AG09309 (cell line): ENCODE measurements at regions not wholly inside any gene's neighbourhood (a gene's known extent, or its start where the extent isn't known, plus 50 kb on each side); places are given as distances from the start of the nearest gene placed in this dataset.
A peak's percentile ranks its signal among the peaks of the same experiment; 100 is the strongest.

Source experiments
- DNase-seq: peaks from one replicate; pipeline ENCODE4 v3.0.0-alpha.2; 2010; ENCODE audit warnings: low read depth
- H3K4me3 ChIP-seq: 2 replicates; pipeline ENCODE4 v1.5.1; 2011; ENCODE audit warnings: mild to moderate bottlenecking, low read depth, low read length, moderate library complexity; ENCODE audit not compliant: control insufficient read depth
- CTCF ChIP-seq: IDR thresholded peaks from 2 replicates; pipeline ENCODE4 v1.5.1; 2011; ENCODE audit warnings: mild to moderate bottlenecking, low read depth, low read length, inconsistent platforms; ENCODE audit not compliant: insufficient read depth, control insufficient read depth; ENCODE audit errors: missing control alignments

DNA sequence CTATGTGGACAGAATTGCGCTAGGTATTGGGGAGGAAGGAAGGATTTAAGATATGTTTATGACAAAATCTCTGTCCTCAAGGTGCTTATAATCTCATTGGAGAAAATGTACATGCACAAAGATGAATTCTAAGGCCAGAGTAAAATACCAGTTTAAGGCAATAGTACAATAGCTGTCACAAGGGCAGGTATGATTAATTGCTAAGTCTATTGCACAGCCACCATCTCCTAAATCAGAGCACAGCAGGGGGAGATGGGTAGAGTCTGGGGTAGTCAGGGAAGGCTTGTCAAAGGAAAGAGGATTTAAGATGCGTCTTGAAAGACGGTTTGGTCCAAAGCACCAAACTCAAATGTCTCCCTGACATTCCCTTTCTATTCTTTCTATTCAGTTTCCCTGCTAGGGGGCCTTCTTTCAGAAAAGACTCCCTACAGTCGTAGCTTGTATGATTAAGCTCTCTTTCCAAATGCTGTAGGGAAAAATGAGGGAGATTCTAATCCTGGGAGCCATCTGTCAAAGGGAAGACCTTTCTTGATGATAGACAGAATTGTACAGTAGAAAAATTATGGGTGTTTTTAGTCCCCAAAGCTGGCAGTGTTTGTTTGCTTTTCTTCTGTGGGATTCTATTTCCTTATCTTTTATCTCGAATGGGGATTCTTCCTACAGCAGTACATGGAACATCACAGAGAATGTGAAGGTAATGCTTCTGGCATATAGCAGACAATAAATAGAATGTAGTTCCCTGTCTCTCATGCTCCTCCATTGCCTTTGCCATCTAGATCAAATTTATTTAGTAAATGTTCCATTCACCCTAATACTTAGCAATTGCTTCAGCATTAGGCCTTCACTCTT lies 107.6 kb upstream of the NFIA start:
- H3K4me3 ChIP-seq: no peak overlapping the region
- no peak for DNase-seq
- no peak for TF ChIP-seq CTCF

- no peak for TF ChIP-seq CTCF
- DNase-seq: no peak
Observed at GRCh38 chr1:60973668-60974067, 108.7 kb upstream of the NFIA start.

GRCh38 chr1:60972841-60973364 lies 109.5 kb upstream of the NFIA start:
- H3K4me3 ChIP-seq: no peak overlapping the region
- TF ChIP-seq CTCF: no peak
- DNase-seq: peak; percentile 49

More at GRCh38 chr1:60973668-60974067, 108.7 kb upstream of the NFIA start:
- H3K4me3 ChIP-seq: no peak overlapping the region

- H3K4me3 ChIP-seq: no peak overlapping the region
- no peak for DNase-seq
- TF ChIP-seq CTCF: no peak
Observed at GRCh38 chr1:60971330-60971729, 111.0 kb upstream of the NFIA start.

DNA sequence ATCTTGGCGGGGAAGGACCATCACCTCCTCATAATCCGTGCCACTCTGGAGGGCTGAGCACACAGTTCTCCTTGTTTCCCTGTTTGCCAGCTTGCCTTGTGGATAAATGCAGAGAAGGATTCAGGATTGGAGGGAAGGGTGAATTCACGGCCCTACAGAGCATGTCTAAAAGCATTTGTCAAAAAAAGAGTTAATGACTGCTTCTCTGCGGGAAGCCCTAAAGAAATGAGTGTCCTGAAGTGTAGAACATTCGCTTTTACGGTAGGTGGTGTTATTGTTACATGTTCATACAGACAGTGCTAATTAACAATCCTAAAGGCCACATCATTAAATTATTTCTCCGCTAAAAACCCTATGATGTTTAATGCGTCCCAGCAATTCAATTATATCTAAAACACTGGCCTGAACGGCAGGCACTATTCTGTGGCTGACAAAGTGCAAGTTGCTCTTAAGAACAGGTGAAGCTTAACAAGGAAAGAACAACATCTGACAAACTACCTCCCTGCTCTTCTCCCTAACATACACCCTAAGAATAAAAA lies 112.3 kb upstream of the NFIA start:
- peak; percentile 17 for DNase-seq
- TF ChIP-seq CTCF: peak; percentile 44
- no peak overlapping the region for H3K4me3 ChIP-seq

DNA sequence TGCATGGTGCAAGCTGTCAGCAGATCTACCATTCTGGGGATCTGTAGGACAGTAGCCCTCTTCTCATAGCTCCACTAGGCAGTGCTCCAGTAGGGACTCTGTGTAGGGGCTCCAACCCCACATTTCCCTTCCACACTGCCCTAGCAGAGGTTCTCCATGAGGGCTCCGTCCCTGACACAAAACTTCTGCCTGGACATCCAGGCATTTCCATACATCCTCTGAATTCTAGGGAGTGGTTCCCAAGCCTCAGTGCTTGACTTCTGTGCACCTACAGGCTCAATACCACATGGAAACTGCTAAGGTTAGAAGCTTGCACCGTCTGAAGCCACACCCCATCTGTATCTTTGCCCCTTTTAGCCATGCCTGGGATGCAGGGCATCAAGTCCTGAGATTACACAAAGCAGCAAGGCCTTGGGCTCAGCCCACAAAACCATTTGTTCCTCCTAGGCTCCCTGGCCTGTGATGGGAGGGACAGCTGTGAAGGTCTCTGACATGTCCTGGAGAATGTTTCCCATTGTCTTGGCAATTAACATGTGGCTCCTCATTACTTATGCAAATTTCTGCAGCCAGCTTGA lies 117.0 kb upstream of the NFIA start:
- no peak for DNase-seq
- TF ChIP-seq CTCF: no peak
- no peak overlapping the region for H3K4me3 ChIP-seq
